Omental fat pad (tissue), 3 donors: ENCODE measurements at regions not wholly inside any gene's neighbourhood (a gene's known extent, or its start where the extent isn't known, plus 50 kb on each side); places are given as distances from the start of the nearest gene placed in this dataset.

Experiments used
- ATAC-seq: fragments of 150-250 bp; one replicate; pipeline ENCODE4 v1.9.1; 2016; ENCODE audit warnings: mild to moderate bottlenecking, moderate library complexity; ENCODE audit not compliant: low FRiP score
- DNase-seq: peaks from one replicate; pipeline ENCODE4 v3.0.0-alpha.2; 2019; ENCODE audit warnings: low spot score
- CTCF ChIP-seq, 3 donors: fragments of 450-650 bp; IDR thresholded peaks; one replicate each; pipeline ENCODE4 v1.5.1; 2016 to 2017; ENCODE audit warnings: antibody characterized with exemption in 3 of 3, mild to moderate bottlenecking in 3 of 3, moderate library complexity in 2 of 3

GRCh38 chr11:115939104-115939730, 435.0 kb upstream of the CADM1 start:
- DNase-seq (no peak), ATAC-seq (no peak)
- no peak for TF ChIP-seq CTCF (IDR thresholded peaks at IDR 0.05)

- TF ChIP-seq CTCF (IDR thresholded peaks at IDR 0.05), result no peak
- no peak for DNase-seq
- no peak for ATAC-seq
Measured at GRCh38 chr11:115933564-115933963, 429.3 kb upstream of the CADM1 start.

GRCh38 chr11:115931548-115932083, 427.4 kb upstream of the CADM1 start:
- TF ChIP-seq CTCF (IDR thresholded peaks at IDR 0.05), result no peak
- ATAC-seq (no peak), DNase-seq (no peak)

- ATAC-seq (no peak), DNase-seq (no peak)
- no peak for TF ChIP-seq CTCF (IDR thresholded peaks at IDR 0.05)
Measured at GRCh38 chr11:115930886-115931547, 426.8 kb upstream of the CADM1 start.

- no peak for DNase-seq
- no peak for TF ChIP-seq CTCF (IDR thresholded peaks at IDR 0.05)
- no peak for ATAC-seq
Measured at GRCh38 chr11:115930291-115930690, 426.1 kb upstream of the CADM1 start.

GRCh38 chr11:115929618-115930129, 425.5 kb upstream of the CADM1 start:
- DNase-seq (no peak), ATAC-seq (no peak)
- TF ChIP-seq CTCF (IDR thresholded peaks at IDR 0.05), result no peak

- no peak for DNase-seq
- no peak for ATAC-seq
- TF ChIP-seq CTCF (IDR thresholded peaks at IDR 0.05), result no peak
Measured at GRCh38 chr11:115928811-115929210, 424.6 kb upstream of the CADM1 start.
